ENCODE measurements at regions not wholly inside any gene's neighbourhood (a gene's known extent, or its start where the extent isn't known, plus 50 kb on each side); places are given as distances from the start of the nearest gene placed in this dataset.

DNA sequence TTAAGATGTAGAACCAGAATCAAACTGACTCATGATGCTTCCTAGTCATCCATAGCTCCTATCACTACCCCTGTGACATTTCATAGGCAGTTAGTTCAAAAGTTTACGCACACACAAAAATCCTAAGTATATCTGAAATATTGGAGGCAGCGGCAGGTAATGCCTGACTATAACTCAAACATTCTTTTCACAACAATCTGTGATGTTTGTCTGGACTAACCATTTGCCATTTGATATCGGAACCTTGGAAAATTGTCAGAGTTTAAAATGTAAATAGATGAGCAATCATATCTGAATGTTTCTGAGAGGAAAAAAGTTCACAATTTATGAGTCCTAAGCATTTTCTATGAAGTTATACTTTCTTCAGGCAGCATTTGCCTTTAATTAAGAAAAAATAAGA is 1078.2 kb downstream of the EPHA7 start:
- H3K36me3 ChIP-seq = no peaks in the 10 kb centered on the region
- DNase-seq (no peak), ATAC-seq (ENCODE audit: low FRiP score in 2 of 2) (no peak)
- no peak overlapping the region for H3K27ac ChIP-seq
- WGBS, 2 donors = 81 to 86% methylated on average over 3 of the region's 3 CpGs
- no peak overlapping the region for H3K4me3 ChIP-seq
- no peaks in the 10 kb centered on the region for H3K4me1 ChIP-seq
- TF ChIP-seq POLR2A (IDR thresholded peaks at IDR 0.05) = no peak
- TF ChIP-seq, protein P1, sequence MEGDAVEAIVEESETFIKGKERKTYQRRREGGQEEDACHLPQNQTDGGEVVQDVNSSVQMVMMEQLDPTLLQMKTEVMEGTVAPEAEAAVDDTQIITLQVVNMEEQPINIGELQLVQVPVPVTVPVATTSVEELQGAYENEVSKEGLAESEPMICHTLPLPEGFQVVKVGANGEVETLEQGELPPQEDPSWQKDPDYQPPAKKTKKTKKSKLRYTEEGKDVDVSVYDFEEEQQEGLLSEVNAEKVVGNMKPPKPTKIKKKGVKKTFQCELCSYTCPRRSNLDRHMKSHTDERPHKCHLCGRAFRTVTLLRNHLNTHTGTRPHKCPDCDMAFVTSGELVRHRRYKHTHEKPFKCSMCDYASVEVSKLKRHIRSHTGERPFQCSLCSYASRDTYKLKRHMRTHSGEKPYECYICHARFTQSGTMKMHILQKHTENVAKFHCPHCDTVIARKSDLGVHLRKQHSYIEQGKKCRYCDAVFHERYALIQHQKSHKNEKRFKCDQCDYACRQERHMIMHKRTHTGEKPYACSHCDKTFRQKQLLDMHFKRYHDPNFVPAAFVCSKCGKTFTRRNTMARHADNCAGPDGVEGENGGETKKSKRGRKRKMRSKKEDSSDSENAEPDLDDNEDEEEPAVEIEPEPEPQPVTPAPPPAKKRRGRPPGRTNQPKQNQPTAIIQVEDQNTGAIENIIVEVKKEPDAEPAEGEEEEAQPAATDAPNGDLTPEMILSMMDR (IDR thresholded peaks at IDR 0.05) = no peak
- no peak for TF ChIP-seq POLR2AphosphoS5 (IDR thresholded peaks at IDR 0.05)
- no peak for TF ChIP-seq EP300 (IDR thresholded peaks at IDR 0.05)
- H3K27me3 ChIP-seq = no peaks in the 10 kb centered on the region
- H3K9me3 ChIP-seq = no peaks in the 10 kb centered on the region

DNA sequence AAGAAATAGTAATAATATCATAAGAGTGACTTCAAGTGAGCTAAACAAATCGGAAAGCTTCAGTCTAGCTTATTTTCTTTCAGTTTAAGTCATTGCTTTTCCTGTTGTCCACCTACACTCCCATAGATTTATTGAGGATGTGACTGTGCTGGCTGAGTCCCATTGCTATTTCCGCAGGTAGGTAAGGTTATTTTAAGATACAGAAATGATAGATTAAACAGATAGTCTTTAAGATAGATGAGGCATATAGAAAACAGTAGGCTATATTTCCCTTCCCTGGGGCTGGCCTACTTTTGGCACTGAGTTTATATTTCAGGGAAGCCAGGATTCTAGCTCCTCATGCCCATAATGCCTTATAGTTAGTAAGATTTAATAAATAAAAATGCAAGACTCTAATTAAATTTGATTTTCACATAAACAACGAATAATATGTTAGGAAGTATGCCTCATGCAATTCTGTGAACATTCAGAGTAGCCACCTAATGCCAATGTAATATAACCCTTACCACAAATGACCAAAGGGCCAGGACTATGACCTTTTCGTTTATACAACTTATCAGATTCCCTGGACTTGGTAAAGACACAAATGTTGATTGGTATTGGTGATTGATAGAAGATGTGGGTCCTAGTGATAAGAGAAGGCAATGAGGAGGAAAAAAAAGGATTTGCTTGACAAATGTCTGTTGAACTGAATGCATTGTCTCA is 1079.3 kb downstream of the EPHA7 start:
- DNase-seq (no peak), ATAC-seq (ENCODE audit: low FRiP score in 2 of 2) (no peak)
- Histone ChIP-seq H3K9me3 (no peaks in the 10 kb centered on the region), H3K36me3 (no peaks in the 10 kb centered on the region), H3K4me3 (no peak overlapping the region), H3K27me3 (no peaks in the 10 kb centered on the region), H3K27ac (no peak overlapping the region), H3K4me1 (no peaks in the 10 kb centered on the region)
- TF ChIP-seq, protein P1 (IDR thresholded peaks at IDR 0.05) = no peak
- TF ChIP-seq POLR2A (IDR thresholded peaks at IDR 0.05) (no peak), EP300 (IDR thresholded peaks at IDR 0.05) (no peak), POLR2AphosphoS5 (IDR thresholded peaks at IDR 0.05) (no peak)
- WGBS, 2 donors = 51 to 56% methylated on average over 4 of the region's 4 CpGs

DNA sequence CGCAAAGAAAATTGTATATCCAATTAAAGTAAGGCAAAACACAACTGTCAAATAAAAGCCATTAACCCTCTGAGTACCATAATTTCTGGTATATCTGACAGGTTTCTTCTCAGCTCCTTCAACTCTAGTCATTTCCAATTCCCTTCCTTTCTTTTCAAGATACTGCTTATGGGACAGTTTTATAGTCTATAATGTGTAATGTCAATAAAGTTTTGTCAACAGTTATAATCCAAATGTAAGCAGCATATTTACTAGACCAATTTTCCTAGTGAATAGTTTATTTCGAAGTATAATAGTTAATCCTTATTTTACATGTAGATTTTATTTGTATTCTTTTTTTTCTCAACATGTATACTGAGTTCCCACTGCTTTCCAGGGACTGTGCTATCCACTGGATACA is 1081.8 kb downstream of the EPHA7 start:
- Histone ChIP-seq H3K4me3 (no peak overlapping the region), H3K9me3 (no peaks in the 10 kb centered on the region), H3K4me1 (no peaks in the 10 kb centered on the region), H3K27ac (no peak overlapping the region), H3K27me3 (no peaks in the 10 kb centered on the region), H3K36me3 (no peaks in the 10 kb centered on the region)
- ATAC-seq (ENCODE audit: low FRiP score in 2 of 2) = no peak
- DNase-seq = no peak
- TF ChIP-seq POLR2AphosphoS5 (IDR thresholded peaks at IDR 0.05) (no peak), EP300 (IDR thresholded peaks at IDR 0.05) (no peak), POLR2A (IDR thresholded peaks at IDR 0.05) (no peak)
- TF ChIP-seq, protein P1 (IDR thresholded peaks at IDR 0.05) = no peak
- WGBS, 2 donors = 57% methylated on average over 2 of the region's 2 CpGs

DNA sequence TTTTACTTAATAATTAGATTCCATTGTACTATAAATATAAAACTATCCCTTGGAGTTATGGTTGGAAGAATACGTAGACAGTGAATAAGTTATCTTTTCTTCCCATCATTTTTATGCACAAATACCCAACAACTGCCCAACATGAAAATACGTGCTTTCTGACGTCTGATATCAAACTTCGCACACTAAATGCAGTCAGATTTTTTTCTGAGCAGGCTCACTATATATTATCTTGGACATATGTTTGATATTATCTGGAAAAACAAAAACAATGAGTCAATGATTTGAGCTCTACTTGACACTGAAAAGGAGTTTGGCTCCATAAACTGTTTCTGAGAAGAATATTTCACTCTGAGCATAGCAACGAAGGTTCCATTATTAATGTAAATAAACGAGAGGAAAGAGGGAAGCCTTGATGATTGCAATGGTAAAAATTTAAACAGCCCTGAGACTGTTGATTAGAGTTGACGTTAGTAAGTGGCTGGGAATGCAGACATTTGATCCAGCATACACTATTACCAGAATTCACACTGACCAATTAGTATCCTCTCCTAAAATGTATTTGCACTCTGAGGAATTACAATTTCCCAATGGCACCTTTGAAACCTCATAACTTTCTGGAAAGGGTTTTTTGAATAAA is 1090.0 kb downstream of the EPHA7 start:
- Histone ChIP-seq H3K36me3 (no peaks in the 10 kb centered on the region), H3K4me1 (no peaks in the 10 kb centered on the region), H3K27ac (no peak overlapping the region), H3K27me3 (no peaks in the 10 kb centered on the region), H3K4me3 (no peak overlapping the region), H3K9me3 (no peaks in the 10 kb centered on the region)
- WGBS, 2 donors = 55 to 56% methylated on average over 7 of the region's 7 CpGs
- no peak for DNase-seq
- ATAC-seq (ENCODE audit: low FRiP score in 2 of 2) = no peak
- no peak for TF ChIP-seq EP300 (IDR thresholded peaks at IDR 0.05)
- TF ChIP-seq, protein P1 (IDR thresholded peaks at IDR 0.05) = no peak
- no peak for TF ChIP-seq POLR2A (IDR thresholded peaks at IDR 0.05)
- no peak for TF ChIP-seq POLR2AphosphoS5 (IDR thresholded peaks at IDR 0.05)

DNA sequence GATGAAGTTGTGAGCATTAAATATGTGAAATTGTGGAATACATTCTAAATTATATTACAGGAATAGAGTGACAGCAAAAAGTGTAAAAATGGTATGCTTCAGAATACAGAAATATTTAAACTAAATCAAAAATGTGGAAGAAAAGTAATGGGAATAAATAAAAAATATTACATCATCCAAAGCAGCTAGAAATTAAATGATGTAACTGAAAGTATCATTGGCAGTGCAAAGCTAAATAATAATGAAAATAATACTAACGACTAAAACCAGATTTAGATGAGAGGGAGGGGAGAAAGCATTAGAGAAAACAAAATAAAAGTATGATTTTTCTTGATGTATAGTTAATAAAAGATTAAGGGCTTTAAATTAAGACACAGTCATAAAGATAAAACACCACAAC is 1104.0 kb downstream of the EPHA7 start:
- TF ChIP-seq, protein P1 (IDR thresholded peaks at IDR 0.05) = no peak
- no peak for TF ChIP-seq EP300 (IDR thresholded peaks at IDR 0.05)
- no peak for TF ChIP-seq POLR2AphosphoS5 (IDR thresholded peaks at IDR 0.05)
- no peak for TF ChIP-seq POLR2A (IDR thresholded peaks at IDR 0.05)
- ATAC-seq (ENCODE audit: low FRiP score in 2 of 2) = no peak
- Histone ChIP-seq H3K4me3 (no peak overlapping the region), H3K9me3 (no peaks in the 10 kb centered on the region), H3K27ac (no peak overlapping the region), H3K27me3 (no peaks in the 10 kb centered on the region), H3K36me3 (no peaks in the 10 kb centered on the region), H3K4me1 (no peaks in the 10 kb centered on the region)
- no peak for DNase-seq
- 74 to 86% methylated on average over 1 of the region's 1 CpG for WGBS, 2 donors

Data from upper lobe of left lung (tissue), 6 donors.